Ishikawa (cell line): ENCODE measurements at regions not wholly inside any gene's neighbourhood (a gene's known extent, or its start where the extent isn't known, plus 50 kb on each side); places are given as distances from the start of the nearest gene placed in this dataset.

ENCODE experiments used
- CEBPB ChIP-seq: IDR thresholded peaks from 2 replicates; pipeline ENCODE4 v1.6.1; 2012
- CREB1 ChIP-seq: IDR thresholded peaks from 2 replicates; pipeline ENCODE4 v1.6.1; 2012; ENCODE audit warnings: low read depth
- EGR1 ChIP-seq: IDR thresholded peaks from 2 replicates; pipeline ENCODE4 v1.6.1; 2012
- EP300 ChIP-seq: IDR thresholded peaks from 2 replicates; pipeline ENCODE4 v1.6.1; 2012; ENCODE audit warnings: borderline replicate concordance
- FOXM1 ChIP-seq: IDR thresholded peaks from 2 replicates; pipeline ENCODE4 v1.6.1; 2012; ENCODE audit warnings: low read depth, borderline replicate concordance
- MAX ChIP-seq: IDR thresholded peaks from 2 replicates; pipeline ENCODE4 v1.6.1; 2012
- NFIC ChIP-seq: IDR thresholded peaks from 2 replicates; pipeline ENCODE4 v1.6.1; 2012
- RAD21 ChIP-seq: IDR thresholded peaks from 2 replicates; pipeline ENCODE4 v1.6.1; 2012; ENCODE audit warnings: low read depth
- REST ChIP-seq: IDR thresholded peaks from 2 replicates; pipeline ENCODE4 v1.6.1; 2012; ENCODE audit warnings: low read depth, mild to moderate bottlenecking
- TAF1 ChIP-seq: IDR thresholded peaks from 2 replicates; pipeline ENCODE4 v1.6.1; 2012; ENCODE audit warnings: low read depth, mild to moderate bottlenecking
- TCF12 ChIP-seq: IDR thresholded peaks from 2 replicates; pipeline ENCODE4 v1.6.1; 2012; ENCODE audit warnings: low read depth
- TEAD4 ChIP-seq: IDR thresholded peaks from 2 replicates; pipeline ENCODE4 v1.6.1; 2012
- USF1 ChIP-seq: IDR thresholded peaks from 2 replicates; pipeline ENCODE4 v1.6.1; 2012
- YY1 ChIP-seq: IDR thresholded peaks from 2 replicates; pipeline ENCODE4 v1.6.1; 2012; ENCODE audit warnings: low read depth
- ZBTB7A ChIP-seq: IDR thresholded peaks from 2 replicates; pipeline ENCODE4 v1.6.1; 2012; ENCODE audit warnings: low read depth

GRCh38 chr4:27629532-27630225, 769.0 kb downstream of the STIM2 start:
- TF ChIP-seq TAF1 = no peak
- no peak for TF ChIP-seq FOXM1
- no peak for TF ChIP-seq USF1
- no peak for TF ChIP-seq NFIC
- no peak for TF ChIP-seq RAD21
- TF ChIP-seq EP300 = no peak
- no peak for TF ChIP-seq ZBTB7A
- TF ChIP-seq REST = no peak
- TF ChIP-seq CREB1 = no peak
- no peak for TF ChIP-seq CEBPB
- no peak for TF ChIP-seq YY1
- no peak for TF ChIP-seq TEAD4
- no peak for TF ChIP-seq EGR1

GRCh38 chr4:27635936-27636913, 775.6 kb downstream of the STIM2 start:
- no peak for TF ChIP-seq TCF12
- no peak for TF ChIP-seq MAX
- TF ChIP-seq NFIC = no peak
- TF ChIP-seq FOXM1 = no peak
- TF ChIP-seq USF1 = no peak
- no peak for TF ChIP-seq CREB1
- no peak for TF ChIP-seq YY1
- no peak for TF ChIP-seq EGR1
- TF ChIP-seq EP300 = no peak
- TF ChIP-seq RAD21 = no peak
- TF ChIP-seq TAF1 = no peak
- TF ChIP-seq TEAD4 = no peak
- TF ChIP-seq ZBTB7A = no peak
- no peak for TF ChIP-seq REST
- no peak for TF ChIP-seq CEBPB

GRCh38 chr4:27638163-27638915, 777.7 kb downstream of the STIM2 start:
- TF ChIP-seq RAD21 = no peak
- no peak for TF ChIP-seq EGR1
- TF ChIP-seq ZBTB7A = no peak
- no peak for TF ChIP-seq NFIC
- no peak for TF ChIP-seq CREB1
- no peak for TF ChIP-seq TAF1
- no peak for TF ChIP-seq REST
- no peak for TF ChIP-seq EP300
- TF ChIP-seq YY1 = no peak
- TF ChIP-seq TCF12 = no peak
- TF ChIP-seq CEBPB = no peak
- TF ChIP-seq TEAD4 = no peak
- TF ChIP-seq FOXM1 = no peak
- TF ChIP-seq USF1 = no peak
- no peak for TF ChIP-seq MAX
